Suprapubic skin (tissue), 3 donors: ENCODE measurements at regions not wholly inside any gene's neighbourhood (a gene's known extent, or its start where the extent isn't known, plus 50 kb on each side); places are given as distances from the start of the nearest gene placed in this dataset.

ENCODE experiments used
- CTCF ChIP-seq, 2 donors: fragments of 200-600 bp in 1 of 2; fragments of 450-650 bp in 1 of 2; sonication (generic) in 1 of 2; IDR thresholded peaks; one replicate each; pipeline ENCODE4 v1.5.1; 2016 to 2019; ENCODE audit warnings: antibody characterized with exemption in 2 of 2, mild to moderate bottlenecking in 1 of 2, moderate library complexity in 1 of 2
- EP300 ChIP-seq: sonication (generic); formaldehyde crosslinking; IDR thresholded peaks from one replicate; pipeline ENCODE4 v1.6.1; 2017; ENCODE audit warnings: antibody characterized with exemption

GRCh38 chr4:81789158-81789557, 317.5 kb upstream of the RASGEF1B start:
- TF ChIP-seq CTCF (IDR thresholded peaks at IDR 0.05) (no peak), EP300 (no peak)
